ENCODE measurements at regions not wholly inside any gene's neighbourhood (a gene's known extent, or its start where the extent isn't known, plus 50 kb on each side); places are given as distances from the start of the nearest gene placed in this dataset.

- TF ChIP-seq CTCF (conservative IDR thresholded peaks at IDR 0.05; ENCODE audit: low read depth) = no peak
- no peak overlapping the region for H3K27ac ChIP-seq
- ChIA-PET POLR2A (ENCODE audit: low non-redundant PET) (no interaction called here), CTCF (no interaction called here)
- DNase-seq (ENCODE audit: low spot score) = no peak
Measured at GRCh38 chr13:53719281-53719680, 690.7 kb downstream of the OLFM4 start.

GRCh38 chr13:53732664-53733063 lies 704.1 kb downstream of the OLFM4 start:
- CTCF ChIA-PET = no interaction called here
- H3K27ac ChIP-seq = no peak overlapping the region
- no peak for DNase-seq (ENCODE audit: low spot score)

GRCh38 chr13:53743906-53744305 lies 715.3 kb downstream of the OLFM4 start:
- CTCF ChIA-PET = no interaction called here
- no peak overlapping the region for H3K27ac ChIP-seq
- POLR2A ChIA-PET (ENCODE audit: low non-redundant PET) = no interaction called here
- no peak for DNase-seq (ENCODE audit: low spot score)
- TF ChIP-seq CTCF (conservative IDR thresholded peaks at IDR 0.05; ENCODE audit: low read depth) = no peak

More at GRCh38 chr13:53732664-53733063, 704.1 kb downstream of the OLFM4 start:
- TF ChIP-seq CTCF (conservative IDR thresholded peaks at IDR 0.05; ENCODE audit: low read depth) = no peak
- POLR2A ChIA-PET (ENCODE audit: low non-redundant PET) = no interaction called here

- ChIA-PET POLR2A (ENCODE audit: low non-redundant PET) (no interaction called here), CTCF (no interaction called here)
- DNase-seq (ENCODE audit: low spot score) = no peak
- no peak for TF ChIP-seq CTCF (conservative IDR thresholded peaks at IDR 0.05; ENCODE audit: low read depth)
- no peak overlapping the region for H3K27ac ChIP-seq
Measured at GRCh38 chr13:53747825-53748224, 719.2 kb downstream of the OLFM4 start.

GRCh38 chr13:53749306-53749705 lies 720.7 kb downstream of the OLFM4 start:
- no peak for DNase-seq (ENCODE audit: low spot score)
- CTCF ChIA-PET = no interaction called here
- TF ChIP-seq CTCF (conservative IDR thresholded peaks at IDR 0.05; ENCODE audit: low read depth) = no peak
- POLR2A ChIA-PET (ENCODE audit: low non-redundant PET) = no interaction called here
- no peak overlapping the region for H3K27ac ChIP-seq

GRCh38 chr13:53759016-53759415 lies 730.4 kb downstream of the OLFM4 start:
- no peak for DNase-seq (ENCODE audit: low spot score)
- TF ChIP-seq CTCF (conservative IDR thresholded peaks at IDR 0.05; ENCODE audit: low read depth) = no peak
- ChIA-PET CTCF (no interaction called here), POLR2A (ENCODE audit: low non-redundant PET) (interaction anchor here (0.6 kb wide), 1 partner anchor 333 kb away, joined by 3 read pairs; no protein-coding TSS in a partner anchor)
- H3K27ac ChIP-seq = no peak overlapping the region

- no peak for TF ChIP-seq CTCF (conservative IDR thresholded peaks at IDR 0.05; ENCODE audit: low read depth)
- DNase-seq (ENCODE audit: low spot score) = no peak
- CTCF ChIA-PET = interaction anchor here (1.0 kb wide), 1 partner anchor 525 kb away, joined by 3 read pairs; no protein-coding TSS in a partner anchor
- no peak overlapping the region for H3K27ac ChIP-seq
- POLR2A ChIA-PET (ENCODE audit: low non-redundant PET) = no interaction called here
Measured at GRCh38 chr13:53775807-53776206, 747.2 kb downstream of the OLFM4 start.
